Stimulated activated CD8-positive, alpha-beta memory T cell treated with anti-CD3 and anti-CD28 coated beads, Interleukin-2, amount 100 ng/mL, for 48 hours (primary cell): ENCODE measurements at regions not wholly inside any gene's neighbourhood (a gene's known extent, or its start where the extent isn't known, plus 50 kb on each side); places are given as distances from the start of the nearest gene placed in this dataset.

ENCODE experiments used
- DNase-seq, 2 donors: peaks; one replicate each; pipeline ENCODE4 v3.0.0-alpha.2; 2020; ENCODE audit warnings: low read depth in 2 of 2

- DNase-seq = no peak
Measured at GRCh38 chr18:41371156-41372045, 583.6 kb upstream of the PIK3C3 start.

DNA sequence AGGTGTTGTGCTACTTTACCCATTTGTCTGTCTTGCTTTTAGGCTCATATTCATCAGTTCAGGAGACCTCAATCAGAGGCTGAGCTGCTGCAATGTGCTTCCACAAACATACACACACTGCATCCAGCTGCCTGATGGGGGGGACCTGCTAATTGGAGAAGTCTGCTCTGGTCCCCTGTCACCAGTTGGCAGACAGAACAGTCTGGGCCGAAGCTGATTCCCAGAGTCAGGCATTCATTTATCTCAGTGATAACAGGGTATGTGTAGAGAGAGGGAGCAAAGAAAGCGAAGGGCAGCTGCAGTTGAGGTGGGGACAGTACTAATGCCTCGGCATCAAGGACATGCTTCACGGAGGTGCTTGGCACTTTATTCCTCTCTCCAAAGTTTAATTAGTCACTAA is 584.3 kb upstream of the PIK3C3 start:
- DNase-seq = no peak

DNA sequence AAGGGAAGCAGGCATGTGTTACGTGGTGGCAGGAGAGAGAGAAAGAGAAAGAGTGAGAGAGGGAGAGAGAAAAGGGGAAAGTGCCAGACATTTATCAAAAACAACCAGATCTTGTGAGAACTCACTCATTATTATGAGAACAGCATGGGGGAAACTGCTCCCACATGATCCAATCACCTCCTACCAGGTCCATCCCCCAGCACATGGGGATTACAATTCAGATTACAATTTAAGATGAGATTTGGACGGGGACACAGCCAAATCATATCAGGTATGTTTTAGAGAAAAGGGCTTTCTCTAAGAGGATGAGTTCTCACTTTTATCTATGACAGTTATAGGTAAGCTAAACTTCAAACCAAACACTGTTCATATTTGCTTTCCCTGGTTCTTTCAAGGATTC is 597.3 kb upstream of the PIK3C3 start:
- DNase-seq = no peak

DNA sequence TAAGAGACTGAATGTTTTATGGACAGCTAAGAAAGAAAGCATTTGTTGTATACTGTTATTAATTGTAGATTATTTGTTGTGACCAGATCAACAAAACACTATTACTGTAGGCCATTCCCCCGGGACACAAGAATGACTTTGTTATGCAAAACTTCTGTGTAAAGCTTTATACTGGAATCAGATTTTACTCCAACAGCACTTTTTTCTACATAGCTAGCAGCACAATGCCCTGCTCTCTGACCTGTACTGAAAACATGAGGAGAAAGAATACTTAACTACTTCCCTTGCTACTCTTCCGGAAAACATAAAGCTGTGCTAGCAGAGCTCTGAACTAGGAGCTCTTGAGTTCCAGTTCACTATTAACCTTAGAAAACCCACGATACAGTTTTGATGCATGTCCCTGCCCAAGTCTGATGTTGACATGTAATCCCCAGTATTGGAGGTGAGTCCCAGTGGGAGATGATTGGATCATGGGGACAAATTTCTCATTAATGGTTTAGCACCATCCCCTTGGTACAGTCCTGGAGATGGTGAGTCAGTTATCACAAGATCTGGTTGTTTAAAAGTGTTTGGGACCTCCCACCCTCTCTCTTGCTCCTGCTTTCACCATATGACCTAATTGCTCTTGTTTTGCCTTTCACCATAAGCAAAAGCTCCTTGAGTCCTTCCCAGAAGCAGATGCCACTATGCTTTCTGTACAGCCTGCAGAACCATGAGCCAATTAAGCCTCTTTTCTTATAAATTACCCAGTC is 601.1 kb upstream of the PIK3C3 start:
- no peak for DNase-seq

GRCh38 chr18:41351430-41351829 is 603.6 kb upstream of the PIK3C3 start:
- DNase-seq = no peak

DNA sequence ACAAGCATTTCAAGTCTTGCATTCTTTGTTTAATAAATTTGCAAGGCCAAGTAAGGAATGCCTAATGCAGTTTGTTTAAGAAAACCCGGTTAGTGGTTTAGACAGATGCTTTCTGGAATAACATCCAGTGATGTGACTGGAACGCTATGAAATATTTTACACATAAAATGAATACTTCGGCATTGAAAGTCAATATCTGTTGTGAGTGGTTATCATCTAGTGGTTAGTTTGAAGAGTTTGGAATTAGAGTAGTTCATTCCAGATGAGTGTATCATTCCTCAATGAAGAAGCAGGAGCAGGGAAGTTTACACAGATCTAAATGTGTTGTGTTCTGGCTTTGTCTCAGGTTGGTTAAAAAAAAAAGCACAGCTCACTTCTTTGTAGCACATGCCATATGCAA is 608.0 kb upstream of the PIK3C3 start:
- no peak for DNase-seq

DNA sequence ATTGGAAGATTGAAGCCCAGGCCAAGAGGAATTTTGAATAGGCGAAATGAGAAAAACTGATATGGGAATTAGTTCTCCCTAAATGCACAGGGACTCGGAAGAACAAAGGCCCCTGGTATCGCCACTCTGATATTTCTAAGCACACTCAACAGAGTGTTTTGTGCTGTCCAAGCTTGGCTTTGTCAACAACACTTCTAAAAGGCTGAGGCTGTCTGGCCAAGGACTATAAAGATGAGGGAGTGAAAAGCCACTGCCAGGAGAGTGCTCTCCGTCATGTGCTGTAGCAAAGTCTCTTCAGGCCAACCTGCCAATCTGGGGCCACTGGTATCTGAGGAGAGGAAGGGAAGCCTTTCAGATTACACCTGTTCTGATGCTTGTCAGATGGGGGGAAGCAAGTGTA is 611.2 kb upstream of the PIK3C3 start:
- no peak for DNase-seq

DNA sequence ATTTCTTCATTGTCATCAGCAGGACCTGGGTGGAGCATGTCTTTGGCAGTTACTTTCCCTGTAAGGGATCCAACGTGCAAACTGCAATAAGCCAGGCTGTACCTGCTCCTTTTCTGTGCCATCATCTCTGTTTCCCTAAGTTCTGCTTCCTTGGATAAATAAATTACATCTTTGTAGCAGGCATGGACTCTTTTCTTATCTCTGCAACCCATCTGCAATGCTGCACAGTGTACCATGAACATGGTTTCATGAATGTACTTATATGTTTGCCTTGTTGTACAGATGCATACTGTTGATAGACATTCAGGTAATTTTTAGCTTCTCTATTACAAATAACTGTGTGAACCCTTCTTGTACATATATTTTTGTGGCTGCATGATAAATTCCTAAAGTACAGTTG is 616.7 kb upstream of the PIK3C3 start:
- no peak for DNase-seq

GRCh38 chr18:41331661-41332060 is 623.4 kb upstream of the PIK3C3 start:
- DNase-seq = no peak

- DNase-seq = no peak
Measured at GRCh38 chr18:41326311-41326710, 628.7 kb upstream of the PIK3C3 start.

DNA sequence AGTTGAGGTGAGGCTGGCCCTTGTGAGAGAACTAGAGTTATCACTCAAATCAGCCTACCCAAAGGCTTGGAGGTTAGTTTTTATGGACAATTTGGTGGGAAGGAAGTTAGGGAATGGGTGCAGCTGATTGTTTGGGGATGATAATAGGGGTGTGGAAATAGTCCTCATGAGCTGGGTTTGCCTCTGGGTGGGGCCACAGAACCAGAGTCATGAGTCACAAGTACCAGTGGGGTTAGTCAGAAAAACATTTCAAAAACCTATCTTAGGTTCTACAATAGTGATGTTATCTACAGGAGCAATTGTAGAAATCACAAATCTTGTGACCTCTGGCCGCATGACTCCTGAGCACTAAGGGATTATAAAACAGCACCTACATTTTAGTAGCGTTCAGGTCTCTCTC is 630.1 kb upstream of the PIK3C3 start:
- DNase-seq = no peak

GRCh38 chr18:41324020-41324791 is 630.8 kb upstream of the PIK3C3 start:
- no peak for DNase-seq

- DNase-seq = no peak
Measured at GRCh38 chr18:41323044-41323443, 632.0 kb upstream of the PIK3C3 start.

DNA sequence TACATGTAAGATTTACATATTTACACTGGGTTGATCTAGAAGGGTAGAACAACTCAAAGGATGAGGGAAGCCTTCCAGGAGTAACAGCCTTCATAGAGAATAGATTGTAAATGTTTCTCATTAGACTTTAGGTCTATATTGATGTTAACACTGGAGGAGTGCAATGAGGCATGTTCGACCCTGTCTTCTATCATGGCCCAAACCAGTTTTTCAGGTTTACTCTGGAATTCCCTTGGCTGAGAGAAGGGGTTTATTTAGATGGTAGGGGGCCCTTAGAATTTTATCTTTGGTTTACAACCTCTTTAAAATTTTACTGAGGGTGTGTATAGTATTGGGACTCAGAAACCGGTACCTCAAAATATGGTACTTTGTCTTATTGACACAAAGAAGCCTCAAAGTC is 634.9 kb upstream of the PIK3C3 start:
- no peak for DNase-seq

DNA sequence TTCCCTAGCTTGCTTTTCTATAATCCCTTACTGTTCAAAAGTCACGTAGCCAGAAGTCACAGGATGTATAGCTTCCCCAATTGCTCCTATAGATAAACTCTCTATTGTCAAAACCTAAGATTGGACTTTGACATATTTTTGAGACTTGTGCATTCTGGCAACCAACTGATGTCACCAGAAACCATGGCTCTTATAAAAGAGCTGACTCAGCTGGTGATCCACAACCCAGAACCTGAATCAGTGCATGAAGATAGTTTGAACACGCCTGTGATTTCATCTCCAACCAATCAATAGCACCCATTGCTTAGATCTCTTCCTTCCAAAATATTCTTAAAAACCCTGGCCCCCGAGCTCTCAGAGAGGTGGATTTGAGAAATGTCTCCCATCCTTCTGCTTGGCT is 639.9 kb upstream of the PIK3C3 start:
- DNase-seq = no peak

DNA sequence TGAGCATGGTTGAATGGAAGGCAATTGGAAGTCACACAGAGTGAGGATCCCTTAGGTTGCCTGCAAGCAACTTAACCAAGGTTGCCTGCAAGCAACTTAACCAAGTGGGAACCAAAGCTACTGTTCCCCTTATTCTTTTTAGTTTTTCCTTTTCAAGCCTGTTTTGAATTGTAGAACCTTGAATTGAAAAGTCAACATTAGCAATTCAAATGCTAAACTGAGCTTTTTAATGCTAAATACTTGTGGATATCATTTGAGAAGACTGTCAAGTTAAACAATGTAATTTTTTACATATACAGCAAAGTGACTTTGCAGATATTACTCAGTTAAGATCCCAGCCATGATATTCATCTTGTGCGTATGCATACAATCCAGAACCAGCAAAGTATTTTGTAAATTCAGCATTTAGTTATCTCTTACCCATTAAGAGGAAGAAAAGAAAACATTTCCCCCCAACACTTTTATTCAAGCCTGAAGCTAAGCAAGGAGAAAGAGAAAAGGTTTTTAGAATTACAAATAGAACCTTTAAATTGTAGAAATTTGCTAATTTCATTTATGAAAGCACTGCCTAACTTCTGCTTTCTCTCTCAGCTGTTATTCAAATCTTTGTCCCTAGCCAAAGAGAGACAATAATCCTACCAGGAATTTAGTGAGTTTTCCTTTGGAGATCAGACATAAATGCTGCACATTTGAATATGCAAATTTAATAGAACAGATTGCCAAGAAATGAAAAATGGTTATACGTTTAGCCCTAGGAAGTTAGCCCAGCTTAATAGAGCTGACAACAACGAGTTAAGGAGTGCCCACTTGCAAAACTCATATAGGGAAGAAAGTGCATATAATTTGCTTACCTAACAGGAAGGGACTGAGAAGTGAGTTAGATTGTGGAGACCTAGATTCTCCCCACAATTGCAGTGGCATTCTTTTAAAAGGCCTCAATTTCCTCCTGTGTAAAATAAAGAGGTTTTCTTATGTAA is 643.2 kb upstream of the PIK3C3 start:
- no peak for DNase-seq

- DNase-seq = no peak
Measured at GRCh38 chr18:41297740-41298139, 657.3 kb upstream of the PIK3C3 start.

DNA sequence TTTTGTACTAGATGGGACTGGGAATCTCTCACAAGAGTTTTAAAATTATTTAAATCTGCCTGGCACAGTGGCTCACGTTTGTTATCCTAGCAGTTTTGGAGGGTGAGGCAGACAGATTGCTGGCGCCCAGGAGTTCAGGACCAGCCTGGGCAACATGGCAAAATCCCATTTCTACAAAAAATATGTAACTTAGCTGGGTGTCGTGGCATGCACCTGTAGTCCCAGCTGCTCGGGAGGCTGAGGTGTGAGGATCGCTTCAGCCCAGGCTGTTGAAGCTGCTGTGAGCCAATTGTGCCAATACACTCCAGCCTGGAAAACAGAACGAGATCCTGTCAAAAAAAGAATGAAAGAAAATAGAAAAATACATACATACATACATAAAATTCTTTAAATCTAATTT is 685.7 kb upstream of the PIK3C3 start:
- no peak for DNase-seq

GRCh38 chr18:41268271-41268670 is 686.8 kb upstream of the PIK3C3 start:
- no peak for DNase-seq

DNA sequence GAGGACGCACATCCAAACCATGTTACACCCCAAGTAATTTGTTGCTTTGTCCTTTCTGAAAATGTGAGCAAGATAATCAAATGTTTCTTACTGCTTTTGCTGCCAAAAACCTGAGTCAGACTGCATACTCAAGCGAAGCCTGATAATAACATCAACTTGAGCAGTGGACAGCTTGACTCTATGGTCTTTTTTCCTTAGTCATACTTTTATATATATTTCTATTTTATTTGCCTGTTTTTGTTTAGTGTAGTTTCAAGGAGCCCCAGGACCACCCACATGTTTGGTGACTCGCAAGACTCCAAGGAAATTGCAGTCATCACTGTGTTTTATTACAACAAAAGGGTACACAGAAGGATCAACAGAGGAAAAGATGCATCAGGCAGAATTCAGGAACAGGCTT is 688.4 kb upstream of the PIK3C3 start:
- DNase-seq = no peak

DNA sequence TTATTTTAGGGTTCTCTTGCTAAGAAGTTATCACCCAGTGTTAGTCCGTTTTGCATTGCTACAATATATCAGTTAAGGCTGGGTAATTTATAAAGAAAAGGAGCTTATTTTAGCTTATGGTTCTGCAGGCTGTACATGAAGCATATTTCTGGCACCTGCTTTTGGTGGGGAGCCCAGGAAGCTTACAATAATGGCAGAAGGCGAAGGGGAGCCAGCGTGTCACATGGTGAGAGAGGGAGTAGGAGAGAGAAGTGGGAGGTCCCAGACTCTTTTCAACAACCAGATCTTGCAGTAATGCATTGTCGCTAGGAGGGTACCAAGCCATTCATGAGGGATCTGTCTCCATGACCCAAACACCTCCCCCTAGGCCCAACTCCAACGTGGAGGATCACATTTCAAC is 688.8 kb upstream of the PIK3C3 start:
- no peak for DNase-seq
